ENCODE measurements at regions not wholly inside any gene's neighbourhood (a gene's known extent, or its start where the extent isn't known, plus 50 kb on each side); places are given as distances from the start of the nearest gene placed in this dataset.

DNA sequence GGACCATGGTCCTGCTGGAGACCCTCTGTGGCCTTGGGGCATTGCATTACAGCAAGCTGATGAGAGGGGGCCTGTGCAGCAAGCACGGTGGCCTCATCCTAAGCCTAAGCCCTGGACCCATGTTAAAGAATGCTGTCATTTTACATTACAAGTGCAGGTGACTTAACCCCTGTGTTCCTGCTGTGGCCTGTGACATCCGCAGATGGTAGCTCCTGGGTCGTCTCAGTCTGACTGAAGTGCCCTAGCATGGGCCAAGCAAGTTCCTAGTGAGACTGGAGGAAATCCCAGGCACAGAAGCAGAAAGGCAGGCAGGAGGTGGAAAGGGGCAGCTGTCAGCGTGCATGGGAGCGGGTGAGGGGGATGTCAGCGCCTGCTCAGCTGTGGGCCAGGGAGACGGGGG, 252.4 kb downstream of the FNDC1 start:
- TF ChIP-seq, protein P1, sequence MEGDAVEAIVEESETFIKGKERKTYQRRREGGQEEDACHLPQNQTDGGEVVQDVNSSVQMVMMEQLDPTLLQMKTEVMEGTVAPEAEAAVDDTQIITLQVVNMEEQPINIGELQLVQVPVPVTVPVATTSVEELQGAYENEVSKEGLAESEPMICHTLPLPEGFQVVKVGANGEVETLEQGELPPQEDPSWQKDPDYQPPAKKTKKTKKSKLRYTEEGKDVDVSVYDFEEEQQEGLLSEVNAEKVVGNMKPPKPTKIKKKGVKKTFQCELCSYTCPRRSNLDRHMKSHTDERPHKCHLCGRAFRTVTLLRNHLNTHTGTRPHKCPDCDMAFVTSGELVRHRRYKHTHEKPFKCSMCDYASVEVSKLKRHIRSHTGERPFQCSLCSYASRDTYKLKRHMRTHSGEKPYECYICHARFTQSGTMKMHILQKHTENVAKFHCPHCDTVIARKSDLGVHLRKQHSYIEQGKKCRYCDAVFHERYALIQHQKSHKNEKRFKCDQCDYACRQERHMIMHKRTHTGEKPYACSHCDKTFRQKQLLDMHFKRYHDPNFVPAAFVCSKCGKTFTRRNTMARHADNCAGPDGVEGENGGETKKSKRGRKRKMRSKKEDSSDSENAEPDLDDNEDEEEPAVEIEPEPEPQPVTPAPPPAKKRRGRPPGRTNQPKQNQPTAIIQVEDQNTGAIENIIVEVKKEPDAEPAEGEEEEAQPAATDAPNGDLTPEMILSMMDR (IDR thresholded peaks at IDR 0.05) = no peak

DNA sequence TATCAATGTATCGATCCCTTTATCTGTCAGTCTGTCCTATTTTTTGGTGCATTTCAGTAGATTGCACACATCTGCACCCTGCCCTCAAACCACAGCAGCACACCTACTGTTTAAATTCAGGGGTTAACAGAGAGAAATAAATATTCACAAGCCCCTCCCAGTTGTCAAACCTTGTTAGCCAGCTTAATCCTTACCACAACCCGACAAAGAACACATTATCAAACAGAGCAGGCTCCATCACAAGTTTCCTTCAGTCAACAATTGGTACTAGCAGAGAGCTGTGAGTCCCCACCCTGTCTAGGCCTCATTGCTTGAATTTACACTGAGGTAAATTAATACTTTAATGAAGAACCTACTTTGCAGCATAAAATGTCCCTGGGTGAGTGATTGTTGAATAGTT, 249.8 kb downstream of the FNDC1 start:
- TF ChIP-seq, protein P1 (IDR thresholded peaks at IDR 0.05) = no peak

DNA sequence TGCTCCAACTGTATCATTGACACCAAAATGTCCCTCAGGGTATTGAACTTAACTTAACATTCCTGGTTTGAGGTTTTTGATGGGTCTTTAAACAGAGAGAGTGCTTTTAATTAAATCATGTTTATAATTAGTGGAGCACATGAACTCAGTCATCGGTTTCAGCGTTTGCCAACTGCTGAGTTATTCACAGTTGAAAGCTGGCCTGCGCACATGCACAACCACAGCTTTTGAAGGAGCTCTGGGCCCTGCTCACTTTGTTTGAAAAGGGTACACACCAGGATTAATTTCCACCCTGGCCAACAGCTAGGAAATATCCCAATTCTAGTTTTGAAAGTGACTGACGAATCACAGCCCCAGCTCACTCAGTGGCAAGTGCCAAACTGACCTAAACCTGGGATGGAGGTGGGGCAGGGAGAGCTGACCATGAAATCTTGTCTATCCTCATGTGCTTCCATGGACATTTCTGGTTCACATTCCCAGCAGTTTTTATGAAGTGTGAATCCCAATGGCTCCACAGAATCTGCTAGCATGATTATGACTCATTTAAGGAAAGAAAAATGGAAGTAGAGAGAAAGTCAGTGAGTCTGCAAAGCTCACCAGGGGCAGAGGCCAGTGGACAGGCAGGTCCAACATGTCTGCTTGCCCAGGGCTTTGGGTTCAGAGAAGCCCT, 247.8 kb downstream of the FNDC1 start:
- TF ChIP-seq, protein P1 (IDR thresholded peaks at IDR 0.05) = no peak

DNA sequence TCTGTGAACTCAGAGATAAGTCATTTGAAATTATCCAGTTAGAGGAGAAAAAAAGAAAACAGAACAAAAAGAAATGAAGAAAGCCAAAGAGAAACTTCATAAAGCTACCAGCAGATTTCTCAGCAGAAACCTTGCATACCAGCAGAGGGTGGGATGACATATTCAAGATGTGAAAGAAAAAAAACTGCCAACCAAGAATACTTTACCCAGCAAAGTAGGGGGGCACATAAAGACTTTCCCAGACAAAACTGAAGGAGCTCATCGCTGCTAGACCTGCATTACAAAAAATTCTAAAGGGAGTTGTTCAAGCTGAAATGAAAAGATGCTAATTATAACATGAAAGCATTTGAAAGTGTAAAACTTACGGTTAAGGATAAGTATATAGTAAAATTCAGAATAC, 246.3 kb downstream of the FNDC1 start:
- TF ChIP-seq, protein P1 (IDR thresholded peaks at IDR 0.05) = no peak

DNA sequence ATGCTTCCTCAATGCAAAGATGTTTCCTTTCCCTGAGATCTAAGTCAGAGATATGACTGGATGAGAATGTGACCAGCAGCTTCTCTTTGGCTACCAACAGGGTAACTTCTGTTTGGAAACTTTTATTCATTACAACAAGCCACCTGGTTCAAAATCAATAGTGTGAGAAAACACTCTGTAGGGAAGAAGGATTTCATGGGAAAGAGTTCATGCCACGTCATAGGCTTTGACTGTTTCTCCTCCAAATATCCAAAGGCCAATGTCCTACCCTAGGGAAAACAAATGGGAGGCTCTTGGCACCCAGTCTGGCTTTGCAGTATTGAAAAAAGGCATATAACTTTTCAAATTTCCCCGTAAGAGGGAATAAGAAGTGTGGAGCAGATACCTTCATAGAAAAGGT, 245.5 kb downstream of the FNDC1 start:
- TF ChIP-seq, protein P1 (IDR thresholded peaks at IDR 0.05) = no peak

DNA sequence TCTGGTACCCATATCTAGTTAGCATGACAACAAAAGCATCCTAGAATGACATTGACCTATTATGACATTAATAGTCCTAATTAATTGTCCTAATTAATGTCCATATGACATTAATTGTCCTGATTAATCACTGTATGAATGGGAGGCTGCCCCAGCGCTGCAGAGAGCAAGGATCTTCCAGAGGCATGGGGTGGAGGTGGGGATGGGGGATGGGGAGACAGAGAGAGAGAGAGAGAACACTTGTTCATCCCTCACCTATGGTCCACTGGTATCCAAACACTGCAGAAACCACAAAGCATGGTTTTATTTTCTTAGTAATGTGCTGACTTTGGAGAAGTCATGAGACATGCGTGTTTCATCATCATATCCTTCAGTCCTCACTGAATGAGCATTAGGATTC, 235.1 kb downstream of the FNDC1 start:
- TF ChIP-seq, protein P1 (IDR thresholded peaks at IDR 0.05) = no peak

DNA sequence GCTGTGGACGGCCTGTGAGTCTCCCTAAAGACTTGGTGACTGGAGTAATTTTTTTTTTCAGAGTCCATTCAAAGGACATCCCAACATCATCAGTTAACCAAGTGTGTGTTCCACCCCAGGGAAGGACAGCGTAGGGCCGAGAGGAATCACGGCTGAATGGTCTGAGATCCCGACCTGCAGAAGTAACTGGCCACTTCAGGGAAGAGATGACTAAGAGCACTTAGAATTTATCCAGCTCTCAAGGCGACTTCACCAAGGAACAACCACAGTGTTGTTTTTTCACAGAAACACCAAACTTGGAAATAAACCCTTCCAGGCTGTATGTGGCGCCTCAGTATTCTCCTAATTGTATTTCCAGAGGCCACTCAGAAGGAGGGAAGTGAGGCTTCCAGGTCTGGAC, 231.6 kb downstream of the FNDC1 start:
- TF ChIP-seq, protein P1 (IDR thresholded peaks at IDR 0.05) = no peak

DNA sequence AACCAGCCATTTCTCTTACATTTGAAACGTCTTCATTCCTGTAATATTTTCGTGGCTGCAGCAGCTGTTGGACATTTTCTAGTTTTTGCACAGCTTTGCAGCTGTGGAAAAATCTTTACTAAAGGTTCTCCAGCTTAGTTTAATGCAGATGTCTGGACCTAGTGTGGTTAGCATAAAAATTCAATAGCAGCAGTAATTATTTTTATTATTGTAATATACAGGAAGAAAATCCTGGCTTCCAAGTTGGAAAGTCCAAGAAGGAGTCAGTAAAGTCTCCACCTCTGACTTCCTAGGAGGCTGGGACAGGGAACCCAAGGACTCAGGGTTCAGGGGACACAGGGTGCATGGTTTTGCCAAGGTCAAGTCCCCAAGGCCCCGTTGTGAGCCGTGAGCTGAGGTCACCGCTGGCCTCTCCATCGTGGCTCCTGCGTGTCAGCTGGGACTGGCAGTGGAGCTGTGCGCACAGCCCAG, 230.6 kb downstream of the FNDC1 start:
- TF ChIP-seq, protein P1 (IDR thresholded peaks at IDR 0.05) = no peak
